ENCODE measurements at regions not wholly inside any gene's neighbourhood (a gene's known extent, or its start where the extent isn't known, plus 50 kb on each side); places are given as distances from the start of the nearest gene placed in this dataset.
A peak's percentile ranks its signal among the peaks of the same experiment; 100 is the strongest.
"Not testable (repeated sequence)": the region's sequence is repeated elsewhere in the genome, so short reads cannot be mapped to it uniquely, and the experiment has no call there.

DNA sequence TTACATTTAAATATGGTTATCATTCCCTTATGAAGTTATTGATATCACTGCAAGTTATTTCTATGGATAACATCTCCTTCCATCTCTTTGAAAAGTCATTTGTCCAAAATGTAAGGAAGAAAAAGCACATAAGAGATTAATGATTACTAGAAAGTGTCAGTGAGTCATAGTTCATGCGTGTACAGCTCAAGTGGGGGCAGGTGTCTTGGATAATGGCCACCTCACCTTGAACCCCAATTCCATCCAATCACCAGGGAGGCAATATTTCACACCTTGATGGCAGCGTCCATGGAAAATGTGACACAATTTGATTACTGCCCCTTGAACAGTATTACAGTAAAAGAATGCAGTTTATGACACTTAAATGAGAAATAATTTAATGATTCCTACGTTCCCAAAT is 358.3 kb upstream of the SOX9 start:
- no peak overlapping the region for H3K4me3 ChIP-seq (ENCODE audit: low read depth, low read length)
- DNase-seq (ENCODE audit: low read depth), result no peak
- no peak for TF ChIP-seq CTCF (IDR thresholded peaks at IDR 0.05; ENCODE audit: control insufficient read depth, extremely low read depth, insufficient read depth)

- H3K4me3 ChIP-seq (ENCODE audit: low read depth, low read length), result no peak overlapping the region
- no peak for DNase-seq (ENCODE audit: low read depth)
- TF ChIP-seq CTCF (IDR thresholded peaks at IDR 0.05; ENCODE audit: control insufficient read depth, extremely low read depth, insufficient read depth), result peak; percentile 66
Observed at GRCh38 chr17:71764505-71764904, 356.3 kb upstream of the SOX9 start.

DNA sequence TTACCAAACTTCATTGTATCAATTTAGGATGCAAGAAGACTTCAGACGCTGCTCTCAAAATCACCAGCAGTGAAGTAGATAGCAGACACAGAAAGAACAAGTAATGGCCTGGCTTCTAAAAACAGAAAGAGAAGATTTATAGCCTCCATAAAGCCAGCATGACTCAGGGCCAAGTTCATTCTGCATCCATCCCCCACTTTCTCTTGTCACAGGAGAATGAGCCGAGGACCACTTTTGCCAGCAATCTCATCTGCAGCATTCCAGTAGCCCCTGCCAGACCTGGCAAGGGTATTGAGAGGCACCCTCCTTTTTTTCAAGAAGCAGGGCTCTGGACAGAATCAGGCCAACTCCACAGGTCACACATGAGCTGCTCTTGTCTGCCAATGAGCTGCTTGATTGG is 355.4 kb upstream of the SOX9 start:
- no peak for DNase-seq (ENCODE audit: low read depth)
- no peak overlapping the region for H3K4me3 ChIP-seq (ENCODE audit: low read depth, low read length)
- no peak for TF ChIP-seq CTCF (IDR thresholded peaks at IDR 0.05; ENCODE audit: control insufficient read depth, extremely low read depth, insufficient read depth)

GRCh38 chr17:71769850-71770249 is 351.0 kb upstream of the SOX9 start:
- H3K4me3 ChIP-seq (ENCODE audit: low read depth, low read length), result no peak overlapping the region
- DNase-seq (ENCODE audit: low read depth), result no peak
- no peak for TF ChIP-seq CTCF (IDR thresholded peaks at IDR 0.05; ENCODE audit: control insufficient read depth, extremely low read depth, insufficient read depth)

- DNase-seq (ENCODE audit: low read depth), result no peak
- no peak overlapping the region for H3K4me3 ChIP-seq (ENCODE audit: low read depth, low read length)
- no peak for TF ChIP-seq CTCF (IDR thresholded peaks at IDR 0.05; ENCODE audit: control insufficient read depth, extremely low read depth, insufficient read depth)
Observed at GRCh38 chr17:71777048-71777640, 343.7 kb upstream of the SOX9 start.

- DNase-seq (ENCODE audit: low read depth), result no peak
- TF ChIP-seq CTCF (IDR thresholded peaks at IDR 0.05; ENCODE audit: control insufficient read depth, extremely low read depth, insufficient read depth), result no peak
- H3K4me3 ChIP-seq (ENCODE audit: low read depth, low read length), result no peak overlapping the region
Observed at GRCh38 chr17:71779482-71779881, 341.3 kb upstream of the SOX9 start.

DNA sequence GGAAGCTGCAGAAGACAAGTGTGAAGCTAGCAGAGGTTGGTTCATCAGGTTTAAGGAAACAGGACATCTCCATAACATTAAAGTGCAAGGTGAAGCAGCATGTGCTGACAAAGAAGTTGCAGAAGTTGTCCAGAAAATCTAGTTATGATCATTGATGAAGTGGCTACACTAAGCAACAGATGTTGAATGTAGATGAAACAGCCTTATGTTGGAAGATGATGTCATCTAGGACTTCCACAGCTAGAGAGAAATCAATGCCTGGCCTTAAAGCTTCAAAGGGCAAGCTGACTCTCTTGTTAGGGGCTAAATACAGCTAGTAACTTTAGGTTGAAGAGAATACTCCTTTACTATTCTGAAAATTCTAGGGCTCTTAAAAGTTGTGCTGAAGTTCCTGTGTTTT is 340.2 kb upstream of the SOX9 start:
- H3K4me3 ChIP-seq (ENCODE audit: low read depth, low read length), result no peak overlapping the region
- DNase-seq (ENCODE audit: low read depth), result no peak

DNA sequence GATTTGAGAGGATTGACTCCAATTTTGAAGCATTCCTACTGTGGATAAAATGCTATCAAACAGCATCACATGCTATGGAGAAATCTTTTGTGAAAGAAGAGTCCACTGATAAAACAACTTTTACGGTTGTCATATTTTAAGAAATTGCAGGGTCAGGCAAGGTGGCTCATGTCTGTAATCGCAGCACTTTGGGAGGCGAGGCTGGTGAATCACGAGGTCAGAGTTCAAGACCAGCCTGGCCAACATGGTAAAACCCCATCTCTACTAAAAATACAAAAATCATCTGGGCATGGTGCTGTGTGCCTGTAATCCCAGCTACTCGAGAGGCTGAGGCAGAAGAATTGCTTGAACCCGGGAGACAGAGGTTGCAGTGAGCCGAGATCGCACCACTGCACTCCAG is 338.8 kb upstream of the SOX9 start:
- not testable (repeated sequence) for DNase-seq (ENCODE audit: low read depth); H3K4me3 ChIP-seq (ENCODE audit: low read depth, low read length)

More for the DNA sequence above, 340.2 kb upstream of the SOX9 start:
- TF ChIP-seq CTCF (IDR thresholded peaks at IDR 0.05; ENCODE audit: control insufficient read depth, extremely low read depth, insufficient read depth), result no peak

Data from LNCaP clone FGC (cell line).